GM18867 (cell line): ENCODE measurements at regions not wholly inside any gene's neighbourhood (a gene's known extent, or its start where the extent isn't known, plus 50 kb on each side); places are given as distances from the start of the nearest gene placed in this dataset.

Source experiments
- ATAC-seq: cut with Tn5 transposase; IDR thresholded peaks from one replicate; pipeline ENCODE4 v1.9.1; 2021; ENCODE audit warnings: mild to moderate bottlenecking, moderate library complexity; ENCODE audit not compliant: unreplicated experiment

GRCh38 chr18:14905350-14905749 lies 157.4 kb downstream of the ANKRD30B start:
- no peak for ATAC-seq

- ATAC-seq: no peak
These were observed 158.0 kb downstream of the ANKRD30B start for GRCh38 chr18:14905979-14906378.

- ATAC-seq: no peak
These were observed 159.4 kb downstream of the ANKRD30B start for GRCh38 chr18:14907420-14907819.

GRCh38 chr18:14908541-14908940 lies 160.6 kb downstream of the ANKRD30B start:
- ATAC-seq: no peak

- ATAC-seq: no peak
These were observed 165.0 kb downstream of the ANKRD30B start for GRCh38 chr18:14912967-14913366.

GRCh38 chr18:14914121-14914520 lies 166.1 kb downstream of the ANKRD30B start:
- no peak for ATAC-seq

- no peak for ATAC-seq
These were observed 166.8 kb downstream of the ANKRD30B start for GRCh38 chr18:14914771-14915170.

- ATAC-seq: no peak
These were observed 168.2 kb downstream of the ANKRD30B start for GRCh38 chr18:14916181-14916580.

- ATAC-seq: no peak
These were observed 168.9 kb downstream of the ANKRD30B start for GRCh38 chr18:14916851-14917250.

- ATAC-seq: no peak
These were observed 169.3 kb downstream of the ANKRD30B start for GRCh38 chr18:14917311-14917710.

- no peak for ATAC-seq
These were observed 171.7 kb downstream of the ANKRD30B start for GRCh38 chr18:14919666-14920065.

GRCh38 chr18:14921031-14921430 lies 173.1 kb downstream of the ANKRD30B start:
- ATAC-seq: no peak

GRCh38 chr18:14921547-14921946 lies 173.6 kb downstream of the ANKRD30B start:
- no peak for ATAC-seq

- ATAC-seq: no peak
These were observed 174.1 kb downstream of the ANKRD30B start for GRCh38 chr18:14922031-14922430.

- no peak for ATAC-seq
These were observed 175.1 kb downstream of the ANKRD30B start for GRCh38 chr18:14922965-14923565.

GRCh38 chr18:14924226-14924625 lies 176.3 kb downstream of the ANKRD30B start:
- no peak for ATAC-seq

GRCh38 chr18:14925281-14925709 lies 177.3 kb downstream of the ANKRD30B start:
- no peak for ATAC-seq

- no peak for ATAC-seq
These were observed 179.7 kb downstream of the ANKRD30B start for GRCh38 chr18:14927701-14928100.

- ATAC-seq: no peak
These were observed 180.4 kb downstream of the ANKRD30B start for GRCh38 chr18:14928396-14928795.

- ATAC-seq: no peak
These were observed 182.1 kb downstream of the ANKRD30B start for GRCh38 chr18:14930076-14930475.

GRCh38 chr18:14930576-14930975 lies 182.6 kb downstream of the ANKRD30B start:
- no peak for ATAC-seq

- ATAC-seq: no peak
These were observed 185.3 kb downstream of the ANKRD30B start for GRCh38 chr18:14933049-14933851.
